GM21423 (cell line): ENCODE measurements at regions not wholly inside any gene's neighbourhood (a gene's known extent, or its start where the extent isn't known, plus 50 kb on each side); places are given as distances from the start of the nearest gene placed in this dataset.
"Not testable (repeated sequence)": the region's sequence is repeated elsewhere in the genome, so short reads cannot be mapped to it uniquely, and the experiment has no call there.

Experiments
- ATAC-seq: cut with Tn5 transposase; IDR thresholded peaks from one replicate; pipeline ENCODE4 v1.9.1; 2021; ENCODE audit warnings: mild to moderate bottlenecking, moderate library complexity; ENCODE audit not compliant: unreplicated experiment

DNA sequence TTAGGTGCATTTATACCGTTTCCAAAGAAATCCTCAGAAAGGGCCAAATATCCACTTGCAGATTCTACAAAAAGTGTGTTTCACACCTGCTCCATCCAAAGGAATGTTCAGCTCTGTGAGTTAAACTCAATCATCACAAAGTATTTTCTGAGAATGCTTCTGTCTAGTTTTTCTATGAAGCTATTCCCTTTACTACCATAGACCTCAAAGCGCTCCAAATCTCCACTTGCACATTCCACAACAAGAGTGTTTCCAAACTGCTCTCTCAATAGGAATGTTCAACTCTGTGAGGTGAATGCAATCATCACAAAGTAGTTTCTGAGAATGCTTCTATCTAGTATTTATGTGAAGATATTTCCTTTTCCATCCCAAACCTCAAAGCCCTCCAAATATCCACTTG, 412.7 kb upstream of the WSB1 start:
- ATAC-seq, result not testable (repeated sequence)

DNA sequence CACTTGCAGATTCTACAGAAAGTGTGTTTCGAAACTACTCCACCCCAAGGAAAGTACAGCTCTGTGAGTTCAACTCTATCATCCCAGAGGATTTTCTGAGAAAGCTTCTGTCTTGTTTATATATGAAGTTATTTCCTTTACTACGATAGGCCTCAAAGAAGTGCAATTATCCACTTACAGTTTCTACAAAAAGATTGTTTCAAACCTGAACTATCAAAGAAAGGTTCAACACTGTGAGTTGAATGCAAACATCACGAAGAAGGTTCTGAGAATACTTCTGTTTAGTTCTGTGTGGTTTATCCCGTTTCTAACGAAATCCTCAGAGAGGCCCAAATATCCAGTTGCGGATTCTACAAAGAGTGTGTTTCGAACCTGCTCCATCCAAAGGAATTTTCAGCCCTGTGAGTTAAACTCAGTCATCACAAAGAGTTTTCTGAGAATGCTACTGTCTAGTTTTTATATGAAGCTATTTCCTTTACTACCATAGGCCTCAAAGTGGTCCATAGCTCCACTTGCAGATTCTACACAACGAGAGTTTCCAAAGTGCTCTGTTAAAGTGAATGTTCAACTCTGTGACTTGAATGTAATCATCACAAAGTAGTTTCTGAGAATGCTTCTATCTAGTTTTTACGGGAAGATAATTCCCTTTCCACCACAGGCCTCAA, 411.7 kb upstream of the WSB1 start:
- peak; percentile 72 for ATAC-seq

DNA sequence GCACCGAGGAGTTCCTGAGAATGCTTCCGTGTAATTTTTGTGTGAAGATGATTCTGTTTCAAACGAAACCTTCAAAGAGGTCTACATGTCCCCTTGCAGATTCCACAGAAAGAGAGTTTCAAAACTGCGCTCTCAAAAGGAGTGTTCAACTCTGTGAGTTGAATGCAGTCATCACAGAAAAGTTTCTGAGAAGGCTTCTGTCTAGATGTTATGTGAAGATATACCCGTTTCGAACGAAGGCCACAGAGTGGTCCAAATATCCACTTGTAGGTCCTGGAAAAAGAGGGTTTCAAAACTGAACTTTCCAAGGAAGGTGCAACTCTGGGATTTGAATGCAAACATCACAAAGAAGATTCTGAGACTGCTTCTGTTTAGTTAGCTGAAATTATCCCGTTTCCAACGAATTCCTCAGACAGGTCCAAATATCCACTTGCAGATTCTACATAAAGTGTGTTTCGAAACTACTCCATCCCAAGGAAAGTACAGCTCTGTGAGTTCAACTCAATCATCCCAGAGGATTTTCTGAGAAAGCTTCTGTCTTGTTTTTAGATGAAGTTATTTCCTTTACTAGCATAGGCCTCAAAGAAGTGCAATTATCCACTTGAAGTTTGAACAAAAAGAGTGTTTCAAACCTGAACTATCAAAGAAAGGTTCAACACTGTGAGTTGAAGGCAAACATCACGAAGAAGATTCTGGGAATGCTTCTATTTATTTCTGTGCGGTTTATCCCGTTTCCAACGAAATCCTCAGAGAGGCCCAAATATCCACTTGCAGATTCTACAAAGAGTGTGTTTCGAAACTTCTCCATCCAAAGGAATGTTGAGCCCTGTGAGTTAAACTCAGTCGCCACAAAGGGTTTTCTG, 409.8 kb upstream of the WSB1 start:
- not testable (repeated sequence) for ATAC-seq

DNA sequence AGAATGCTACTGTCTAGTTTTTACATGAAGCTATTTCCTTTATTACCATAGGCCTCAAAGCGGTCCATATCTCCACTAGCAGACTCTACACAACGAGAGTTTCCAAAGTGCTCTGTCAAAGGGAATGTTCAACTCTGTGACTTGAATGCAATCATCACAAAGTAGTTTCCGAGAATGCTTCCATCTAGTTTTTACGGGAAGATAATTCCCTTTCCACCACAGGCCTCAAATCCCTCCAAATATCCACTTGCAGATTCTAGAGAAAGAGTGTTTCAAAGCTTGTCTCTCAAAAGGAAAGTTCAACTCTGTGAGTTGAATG, 409.2 kb upstream of the WSB1 start:
- ATAC-seq, result not testable (repeated sequence)

DNA sequence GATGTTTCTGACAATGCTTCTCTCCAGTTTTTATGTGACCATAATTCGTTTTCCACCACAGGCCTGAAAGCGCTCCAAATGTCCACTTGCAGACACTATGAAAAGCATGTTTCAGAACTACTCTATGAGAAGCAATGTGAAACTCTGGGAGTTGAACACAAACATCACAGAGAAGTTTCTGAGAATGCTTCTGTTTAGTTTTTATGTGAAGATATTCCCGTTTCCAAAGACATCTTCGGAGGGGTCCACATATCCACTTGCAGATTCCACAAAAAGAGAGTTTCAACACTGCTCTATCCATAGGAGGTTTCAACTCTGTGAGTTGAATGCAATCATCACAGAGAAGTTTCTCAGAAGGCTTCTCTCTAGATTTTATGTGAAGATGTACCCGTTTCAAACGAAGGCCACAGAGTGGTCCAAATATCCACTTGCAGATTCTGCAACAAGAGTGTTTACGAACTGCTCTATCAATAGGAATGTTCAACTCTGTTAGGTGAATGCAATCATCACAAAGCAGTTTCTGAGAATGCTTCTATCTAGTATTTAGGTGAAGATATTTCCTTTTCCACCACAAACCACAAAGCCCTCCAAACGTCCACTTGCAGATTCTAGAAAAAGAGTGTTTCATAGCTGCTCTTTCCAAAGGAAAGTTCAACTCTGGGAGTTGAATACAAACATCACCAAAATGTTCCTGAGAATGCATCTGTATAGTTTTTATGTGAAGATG, 408.5 kb upstream of the WSB1 start:
- not testable (repeated sequence) for ATAC-seq
